ENCODE measurements at regions not wholly inside any gene's neighbourhood (a gene's known extent, or its start where the extent isn't known, plus 50 kb on each side); places are given as distances from the start of the nearest gene placed in this dataset.

DNA sequence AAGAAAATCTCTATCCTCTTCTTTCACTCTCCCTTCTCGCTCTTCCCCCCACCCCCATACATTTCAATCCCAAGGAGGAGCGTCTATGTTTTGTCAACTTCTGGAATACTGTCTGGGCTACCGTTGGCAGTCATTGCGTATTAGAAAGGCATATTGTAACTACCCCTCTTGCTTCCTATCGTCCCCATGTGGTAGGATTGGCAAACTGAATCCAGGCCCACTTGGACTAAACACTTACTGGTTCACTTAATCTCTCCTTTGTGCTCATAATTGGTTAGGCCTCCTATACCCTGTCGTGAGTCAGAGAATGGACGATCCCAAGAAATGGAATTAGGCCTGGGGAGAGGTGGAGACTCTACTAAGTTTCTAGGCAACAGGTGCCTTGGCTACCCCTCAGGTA, 68.8 kb upstream of the SLC8A3 start (continued):
- TF ChIP-seq, protein P1, sequence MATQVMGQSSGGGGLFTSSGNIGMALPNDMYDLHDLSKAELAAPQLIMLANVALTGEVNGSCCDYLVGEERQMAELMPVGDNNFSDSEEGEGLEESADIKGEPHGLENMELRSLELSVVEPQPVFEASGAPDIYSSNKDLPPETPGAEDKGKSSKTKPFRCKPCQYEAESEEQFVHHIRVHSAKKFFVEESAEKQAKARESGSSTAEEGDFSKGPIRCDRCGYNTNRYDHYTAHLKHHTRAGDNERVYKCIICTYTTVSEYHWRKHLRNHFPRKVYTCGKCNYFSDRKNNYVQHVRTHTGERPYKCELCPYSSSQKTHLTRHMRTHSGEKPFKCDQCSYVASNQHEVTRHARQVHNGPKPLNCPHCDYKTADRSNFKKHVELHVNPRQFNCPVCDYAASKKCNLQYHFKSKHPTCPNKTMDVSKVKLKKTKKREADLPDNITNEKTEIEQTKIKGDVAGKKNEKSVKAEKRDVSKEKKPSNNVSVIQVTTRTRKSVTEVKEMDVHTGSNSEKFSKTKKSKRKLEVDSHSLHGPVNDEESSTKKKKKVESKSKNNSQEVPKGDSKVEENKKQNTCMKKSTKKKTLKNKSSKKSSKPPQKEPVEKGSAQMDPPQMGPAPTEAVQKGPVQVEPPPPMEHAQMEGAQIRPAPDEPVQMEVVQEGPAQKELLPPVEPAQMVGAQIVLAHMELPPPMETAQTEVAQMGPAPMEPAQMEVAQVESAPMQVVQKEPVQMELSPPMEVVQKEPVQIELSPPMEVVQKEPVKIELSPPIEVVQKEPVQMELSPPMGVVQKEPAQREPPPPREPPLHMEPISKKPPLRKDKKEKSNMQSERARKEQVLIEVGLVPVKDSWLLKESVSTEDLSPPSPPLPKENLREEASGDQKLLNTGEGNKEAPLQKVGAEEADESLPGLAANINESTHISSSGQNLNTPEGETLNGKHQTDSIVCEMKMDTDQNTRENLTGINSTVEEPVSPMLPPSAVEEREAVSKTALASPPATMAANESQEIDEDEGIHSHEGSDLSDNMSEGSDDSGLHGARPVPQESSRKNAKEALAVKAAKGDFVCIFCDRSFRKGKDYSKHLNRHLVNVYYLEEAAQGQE (IDR thresholded peaks at IDR 0.05; ENCODE audit: borderline replicate concordance): peak; percentile 61
- TF ChIP-seq, protein P1 (CRISPR knock-in tag; IDR thresholded peaks at IDR 0.05; ENCODE audit: low read depth): no peak
- TF ChIP-seq NR1H2 (CRISPR knock-in tag; IDR thresholded peaks at IDR 0.05): no peak
- TF ChIP-seq DIDO1 (tag; IDR thresholded peaks at IDR 0.05; ENCODE audit: low read depth): no peak
- peak; percentile 55 to 77 for TF ChIP-seq RAD21 (CRISPR knock-in tag; conservative IDR thresholded peaks at IDR 0.05 in 1 of 2, IDR thresholded peaks at IDR 0.05 in 1 of 2)
- TF ChIP-seq ZEB2 (IDR thresholded peaks at IDR 0.05): no peak
- no peak for TF ChIP-seq TEAD1 (CRISPR knock-in tag; IDR thresholded peaks at IDR 0.05)
- no peak for TF ChIP-seq ZC3H8 (IDR thresholded peaks at IDR 0.05)
- TF ChIP-seq ARID2 (IDR thresholded peaks at IDR 0.05): no peak
- TF ChIP-seq, protein P2, sequence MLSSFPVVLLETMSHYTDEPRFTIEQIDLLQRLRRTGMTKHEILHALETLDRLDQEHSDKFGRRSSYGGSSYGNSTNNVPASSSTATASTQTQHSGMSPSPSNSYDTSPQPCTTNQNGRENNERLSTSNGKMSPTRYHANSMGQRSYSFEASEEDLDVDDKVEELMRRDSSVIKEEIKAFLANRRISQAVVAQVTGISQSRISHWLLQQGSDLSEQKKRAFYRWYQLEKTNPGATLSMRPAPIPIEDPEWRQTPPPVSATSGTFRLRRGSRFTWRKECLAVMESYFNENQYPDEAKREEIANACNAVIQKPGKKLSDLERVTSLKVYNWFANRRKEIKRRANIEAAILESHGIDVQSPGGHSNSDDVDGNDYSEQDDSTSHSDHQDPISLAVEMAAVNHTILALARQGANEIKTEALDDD (IDR thresholded peaks at IDR 0.05): peak; percentile 33; the same call in 1 of the 2 replicates
- TF ChIP-seq PHF8 (IDR thresholded peaks at IDR 0.05; ENCODE audit: borderline replicate concordance, low read length): no peak
- no peak for TF ChIP-seq NR4A1 (CRISPR knock-in tag; IDR thresholded peaks at IDR 0.05)
- TF ChIP-seq NR4A1 (tag; IDR thresholded peaks at IDR 0.05): no peak
- TF ChIP-seq, protein P3, sequence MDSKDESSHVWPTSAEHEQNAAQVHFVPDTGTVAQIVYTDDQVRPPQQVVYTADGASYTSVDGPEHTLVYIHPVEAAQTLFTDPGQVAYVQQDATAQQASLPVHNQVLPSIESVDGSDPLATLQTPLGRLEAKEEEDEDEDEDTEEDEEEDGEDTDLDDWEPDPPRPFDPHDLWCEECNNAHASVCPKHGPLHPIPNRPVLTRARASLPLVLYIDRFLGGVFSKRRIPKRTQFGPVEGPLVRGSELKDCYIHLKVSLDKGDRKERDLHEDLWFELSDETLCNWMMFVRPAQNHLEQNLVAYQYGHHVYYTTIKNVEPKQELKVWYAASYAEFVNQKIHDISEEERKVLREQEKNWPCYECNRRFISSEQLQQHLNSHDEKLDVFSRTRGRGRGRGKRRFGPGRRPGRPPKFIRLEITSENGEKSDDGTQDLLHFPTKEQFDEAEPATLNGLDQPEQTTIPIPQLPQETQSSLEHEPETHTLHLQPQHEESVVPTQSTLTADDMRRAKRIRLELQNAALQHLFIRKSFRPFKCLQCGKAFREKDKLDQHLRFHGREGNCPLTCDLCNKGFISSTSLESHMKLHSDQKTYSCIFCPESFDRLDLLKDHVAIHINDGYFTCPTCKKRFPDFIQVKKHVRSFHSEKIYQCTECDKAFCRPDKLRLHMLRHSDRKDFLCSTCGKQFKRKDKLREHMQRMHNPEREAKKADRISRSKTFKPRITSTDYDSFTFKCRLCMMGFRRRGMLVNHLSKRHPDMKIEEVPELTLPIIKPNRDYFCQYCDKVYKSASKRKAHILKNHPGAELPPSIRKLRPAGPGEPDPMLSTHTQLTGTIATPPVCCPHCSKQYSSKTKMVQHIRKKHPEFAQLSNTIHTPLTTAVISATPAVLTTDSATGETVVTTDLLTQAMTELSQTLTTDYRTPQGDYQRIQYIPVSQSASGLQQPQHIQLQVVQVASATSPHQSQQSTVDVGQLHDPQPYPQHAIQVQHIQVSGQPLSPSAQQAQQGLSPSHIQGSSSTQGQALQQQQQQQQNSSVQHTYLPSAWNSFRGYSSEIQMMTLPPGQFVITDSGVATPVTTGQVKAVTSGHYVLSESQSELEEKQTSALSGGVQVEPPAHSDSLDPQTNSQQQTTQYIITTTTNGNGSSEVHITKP (IDR thresholded peaks at IDR 0.05; ENCODE audit: partially characterized antibody): peak; percentile 44
- TF ChIP-seq, protein P4, sequence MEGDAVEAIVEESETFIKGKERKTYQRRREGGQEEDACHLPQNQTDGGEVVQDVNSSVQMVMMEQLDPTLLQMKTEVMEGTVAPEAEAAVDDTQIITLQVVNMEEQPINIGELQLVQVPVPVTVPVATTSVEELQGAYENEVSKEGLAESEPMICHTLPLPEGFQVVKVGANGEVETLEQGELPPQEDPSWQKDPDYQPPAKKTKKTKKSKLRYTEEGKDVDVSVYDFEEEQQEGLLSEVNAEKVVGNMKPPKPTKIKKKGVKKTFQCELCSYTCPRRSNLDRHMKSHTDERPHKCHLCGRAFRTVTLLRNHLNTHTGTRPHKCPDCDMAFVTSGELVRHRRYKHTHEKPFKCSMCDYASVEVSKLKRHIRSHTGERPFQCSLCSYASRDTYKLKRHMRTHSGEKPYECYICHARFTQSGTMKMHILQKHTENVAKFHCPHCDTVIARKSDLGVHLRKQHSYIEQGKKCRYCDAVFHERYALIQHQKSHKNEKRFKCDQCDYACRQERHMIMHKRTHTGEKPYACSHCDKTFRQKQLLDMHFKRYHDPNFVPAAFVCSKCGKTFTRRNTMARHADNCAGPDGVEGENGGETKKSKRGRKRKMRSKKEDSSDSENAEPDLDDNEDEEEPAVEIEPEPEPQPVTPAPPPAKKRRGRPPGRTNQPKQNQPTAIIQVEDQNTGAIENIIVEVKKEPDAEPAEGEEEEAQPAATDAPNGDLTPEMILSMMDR (IDR thresholded peaks at IDR 0.05 in 2 of 3, conservative IDR thresholded peaks at IDR 0.05 in 1 of 3; ENCODE audit: insufficient read depth in 2 of 3, low read depth in 1 of 3, low read length in 3 of 3): peak; percentile 60 to 76 (median 64); a peak in 5 of 6 replicates

Data from K562 (cell line).